ENCODE measurements at regions not wholly inside any gene's neighbourhood (a gene's known extent, or its start where the extent isn't known, plus 50 kb on each side); places are given as distances from the start of the nearest gene placed in this dataset.

- TF ChIP-seq SIN3A (IDR thresholded peaks at IDR 0.05; ENCODE audit: borderline replicate concordance, insufficient read depth, low read length), result no peak
- TF ChIP-seq FOXP2 (optimal IDR thresholded peaks at IDR 0.05; ENCODE audit: borderline replicate concordance, extremely low read depth, extremely low read length, insufficient read depth), result no peak
- TF ChIP-seq TAF1 (IDR thresholded peaks at IDR 0.05; ENCODE audit: borderline replicate concordance, insufficient read depth, low read length), result no peak
- no peak for TF ChIP-seq REST (IDR thresholded peaks at IDR 0.05; ENCODE audit: insufficient read depth in 1 of 2, low read depth in 2 of 2, low read length in 2 of 2)
- no peak for TF ChIP-seq POLR2AphosphoS5 (IDR thresholded peaks at IDR 0.05; ENCODE audit: low read depth, low read length)
Observed at GRCh38 chr2:44051593-44052347, 56.0 kb upstream of the LRPPRC start.

GRCh38 chr2:44052584-44052983, 56.8 kb upstream of the LRPPRC start:
- TF ChIP-seq POLR2AphosphoS5 (IDR thresholded peaks at IDR 0.05; ENCODE audit: low read depth, low read length), result no peak
- no peak for TF ChIP-seq FOXP2 (optimal IDR thresholded peaks at IDR 0.05; ENCODE audit: borderline replicate concordance, extremely low read depth, extremely low read length, insufficient read depth)
- no peak for TF ChIP-seq REST (IDR thresholded peaks at IDR 0.05; ENCODE audit: insufficient read depth in 1 of 2, low read depth in 2 of 2, low read length in 2 of 2)
- no peak for TF ChIP-seq TAF1 (IDR thresholded peaks at IDR 0.05; ENCODE audit: borderline replicate concordance, insufficient read depth, low read length)
- TF ChIP-seq SIN3A (IDR thresholded peaks at IDR 0.05; ENCODE audit: borderline replicate concordance, insufficient read depth, low read length), result no peak

- TF ChIP-seq POLR2AphosphoS5 (IDR thresholded peaks at IDR 0.05; ENCODE audit: low read depth, low read length), result no peak
Observed at GRCh38 chr2:44053052-44053451, 57.3 kb upstream of the LRPPRC start.

- TF ChIP-seq POLR2AphosphoS5 (IDR thresholded peaks at IDR 0.05; ENCODE audit: low read depth, low read length), result no peak
- no peak for TF ChIP-seq REST (IDR thresholded peaks at IDR 0.05; ENCODE audit: insufficient read depth in 1 of 2, low read depth in 2 of 2, low read length in 2 of 2)
- no peak for TF ChIP-seq FOXP2 (optimal IDR thresholded peaks at IDR 0.05; ENCODE audit: borderline replicate concordance, extremely low read depth, extremely low read length, insufficient read depth)
- TF ChIP-seq TAF1 (IDR thresholded peaks at IDR 0.05; ENCODE audit: borderline replicate concordance, insufficient read depth, low read length), result no peak
- no peak for TF ChIP-seq SIN3A (IDR thresholded peaks at IDR 0.05; ENCODE audit: borderline replicate concordance, insufficient read depth, low read length)
Observed at GRCh38 chr2:44053456-44053855, 57.7 kb upstream of the LRPPRC start.

- no peak for TF ChIP-seq FOXP2 (optimal IDR thresholded peaks at IDR 0.05; ENCODE audit: borderline replicate concordance, extremely low read depth, extremely low read length, insufficient read depth)
- no peak for TF ChIP-seq TAF1 (IDR thresholded peaks at IDR 0.05; ENCODE audit: borderline replicate concordance, insufficient read depth, low read length)
- no peak for TF ChIP-seq SIN3A (IDR thresholded peaks at IDR 0.05; ENCODE audit: borderline replicate concordance, insufficient read depth, low read length)
- no peak for TF ChIP-seq POLR2AphosphoS5 (IDR thresholded peaks at IDR 0.05; ENCODE audit: low read depth, low read length)
- TF ChIP-seq REST (IDR thresholded peaks at IDR 0.05; ENCODE audit: insufficient read depth in 1 of 2, low read depth in 2 of 2, low read length in 2 of 2), result no peak
Observed at GRCh38 chr2:44055229-44055628, 59.4 kb upstream of the LRPPRC start.

All from PFSK-1 (cell line).